Globus pallidus (tissue), 1 donor: ENCODE measurements at regions not wholly inside any gene's neighbourhood (a gene's known extent, or its start where the extent isn't known, plus 50 kb on each side); places are given as distances from the start of the nearest gene placed in this dataset.

Experiments used
- DNase-seq: peaks from one replicate; pipeline ENCODE4 v3.0.0-alpha.2; 2015; ENCODE audit warnings: low spot score

DNA sequence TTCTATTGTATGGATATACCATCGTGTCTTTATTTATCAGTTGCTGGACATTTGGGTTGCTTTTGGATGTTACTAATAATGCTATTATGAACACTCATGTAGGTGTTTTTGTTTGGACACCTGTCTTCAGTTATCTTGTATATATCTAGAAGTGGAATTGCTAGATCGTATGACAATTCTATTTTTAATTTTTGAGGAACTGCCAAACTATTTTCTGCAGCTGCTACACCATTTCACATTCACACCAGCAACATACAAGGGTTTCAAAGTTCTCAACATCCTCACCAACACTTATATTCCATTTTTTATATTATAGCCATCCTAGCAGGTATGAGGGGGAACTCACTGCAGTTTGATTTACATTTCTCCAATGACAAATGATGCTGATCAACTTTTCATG, 324.6 kb downstream of the CAAP1 start:
- no peak for DNase-seq

DNA sequence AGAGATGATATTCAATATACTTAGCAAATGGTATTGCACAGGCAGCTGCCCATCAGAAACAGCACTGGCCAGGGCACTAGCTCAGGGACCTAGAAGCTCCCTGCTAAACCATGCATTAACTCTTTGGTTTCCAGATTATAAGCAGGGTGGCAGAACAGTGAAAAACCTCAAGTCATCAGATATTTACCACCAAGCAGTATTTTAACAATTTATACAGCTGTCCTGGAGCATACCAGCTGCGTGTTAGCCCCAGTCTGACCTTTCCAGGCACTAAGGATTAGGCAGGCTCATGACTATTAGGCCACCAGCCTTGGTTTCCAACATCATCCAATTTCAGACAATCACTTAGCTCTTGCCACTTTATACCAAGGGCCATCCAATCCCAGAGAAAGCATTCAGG, 326.5 kb downstream of the CAAP1 start:
- no peak for DNase-seq

DNA sequence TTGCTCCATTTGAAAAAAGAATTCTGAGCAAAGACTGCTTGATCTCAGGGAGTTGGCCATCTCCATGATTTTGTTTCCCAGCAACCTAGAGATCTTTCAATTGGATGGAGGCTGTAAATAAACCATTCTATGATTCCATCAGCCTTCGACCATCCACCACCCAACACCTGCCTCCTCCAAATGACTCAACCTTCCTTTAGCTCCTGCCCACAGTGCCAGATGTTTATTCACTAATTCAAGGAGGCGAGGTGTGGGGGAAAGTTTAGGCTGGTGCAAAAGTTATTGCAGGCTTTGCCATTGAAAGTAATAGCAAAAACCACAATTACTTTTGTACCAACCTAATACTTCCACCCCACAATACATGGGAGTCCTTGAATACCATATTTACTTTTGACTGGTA, 327.5 kb downstream of the CAAP1 start:
- DNase-seq: no peak

DNA sequence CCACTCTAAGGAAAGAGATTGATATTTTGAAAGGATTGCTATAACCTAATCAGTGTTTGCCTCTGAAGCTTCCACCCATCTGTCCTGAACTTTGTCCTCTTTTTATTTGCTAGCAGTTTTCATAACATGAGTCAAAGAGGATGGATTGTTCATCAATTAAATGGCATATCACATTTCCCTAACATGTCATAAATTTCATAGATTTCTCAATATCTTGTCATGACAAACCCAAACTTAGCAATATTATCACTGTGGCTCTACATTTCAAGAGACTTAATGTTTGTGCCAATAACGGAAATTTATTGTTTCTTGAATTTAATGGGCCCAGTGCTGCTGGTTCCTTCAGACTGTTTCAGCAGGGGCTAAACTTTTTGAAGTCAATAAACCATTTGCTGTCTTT, 330.3 kb downstream of the CAAP1 start:
- no peak for DNase-seq

DNA sequence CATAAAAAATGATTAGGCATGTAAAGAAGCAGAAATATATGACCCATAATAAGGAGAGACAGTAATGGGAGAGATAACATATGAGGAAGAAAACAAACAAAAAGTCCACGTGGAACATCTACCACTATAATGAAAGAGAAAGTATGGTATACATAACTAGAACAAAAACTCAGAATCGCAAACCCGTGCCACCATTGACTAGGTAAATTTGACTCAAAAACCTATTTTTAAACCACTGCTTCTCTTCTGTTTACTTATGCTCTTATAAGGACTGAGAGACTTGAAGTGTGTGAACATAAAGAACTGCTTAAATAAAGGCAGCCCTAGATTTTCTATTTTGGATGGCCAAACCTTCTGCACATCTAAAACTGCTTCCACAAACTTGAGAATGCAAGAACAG, 330.7 kb downstream of the CAAP1 start:
- no peak for DNase-seq

DNA sequence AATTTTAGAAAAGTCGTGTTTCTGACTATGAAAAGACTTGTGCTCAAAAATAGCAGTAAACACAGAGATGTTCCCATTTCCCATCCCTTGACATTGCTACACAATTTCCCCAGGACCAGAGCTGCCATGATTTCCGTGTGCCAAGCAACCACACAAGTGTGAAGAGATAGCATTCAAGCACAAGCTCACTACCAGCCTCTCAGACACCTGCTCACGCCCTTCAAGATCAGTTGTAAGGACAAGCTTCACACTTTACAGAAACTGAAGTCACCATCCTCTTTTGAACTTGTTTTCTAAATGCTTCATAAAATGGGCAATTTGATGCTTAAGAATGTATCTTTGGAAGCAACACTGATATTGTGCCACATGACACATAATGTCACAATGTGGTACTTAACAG, 333.1 kb downstream of the CAAP1 start:
- DNase-seq: no peak

DNA sequence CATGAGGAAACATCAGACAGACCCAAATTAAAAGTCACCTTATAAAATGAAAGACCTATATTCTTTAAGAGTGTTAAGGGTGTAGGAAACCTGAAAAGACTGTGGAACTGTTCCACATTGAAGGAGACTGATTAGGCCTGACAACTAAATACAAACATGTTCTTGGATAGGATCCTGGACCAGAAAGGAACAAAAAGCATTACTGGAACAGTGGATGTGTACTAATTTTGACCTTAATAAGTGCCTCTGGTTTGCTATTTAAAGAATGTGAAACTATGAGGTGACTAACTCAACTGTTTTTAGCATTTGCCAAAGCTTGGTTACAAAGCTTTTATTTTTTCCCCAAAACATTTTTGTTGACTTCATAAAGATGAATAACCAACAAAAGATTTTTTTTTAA, 340.6 kb downstream of the CAAP1 start:
- DNase-seq: peak; percentile 21

DNA sequence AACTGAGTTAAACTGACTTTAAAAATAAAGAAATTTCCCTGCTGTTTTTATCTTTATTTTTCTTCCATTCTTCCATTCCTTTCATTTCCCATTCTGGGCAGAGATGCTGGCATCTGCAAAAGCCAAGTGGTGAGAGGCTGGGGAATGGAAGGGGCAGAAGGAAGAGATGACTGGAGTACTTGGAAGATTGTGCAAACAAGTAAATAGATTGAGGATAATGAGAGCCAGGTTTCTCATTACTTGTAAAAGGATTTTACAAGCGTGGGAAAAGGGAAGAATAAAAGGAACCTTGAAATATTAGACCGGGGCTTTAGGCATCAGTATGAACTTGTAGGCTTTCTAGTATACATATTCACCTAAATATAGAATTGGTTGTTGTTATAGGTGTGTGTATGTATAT, 341.2 kb downstream of the CAAP1 start:
- peak; percentile 31 for DNase-seq

DNA sequence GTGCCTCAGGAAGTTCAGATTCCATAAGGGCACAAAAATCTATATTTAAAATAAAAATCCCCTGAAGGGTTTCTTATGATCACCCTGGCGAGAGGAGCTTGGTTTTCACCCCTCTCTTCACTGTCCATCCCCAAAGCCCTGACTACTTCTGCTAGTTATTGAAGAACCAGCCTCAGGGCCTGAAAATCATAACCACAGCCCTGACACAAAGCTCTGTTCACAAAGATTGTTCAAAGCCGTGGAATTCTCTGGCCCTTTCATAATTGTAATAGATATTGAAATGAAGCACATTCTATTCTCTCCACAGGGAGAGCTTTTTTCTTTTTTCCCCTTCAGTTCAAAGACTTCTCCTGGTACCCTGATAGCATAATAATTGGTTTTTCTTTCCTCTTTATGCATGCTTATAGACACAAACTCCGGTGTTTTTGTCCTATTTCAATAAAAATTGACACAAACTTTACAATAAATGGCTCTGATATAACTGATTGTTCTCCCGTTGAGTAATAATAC, 343.8 kb downstream of the CAAP1 start:
- no peak for DNase-seq

DNA sequence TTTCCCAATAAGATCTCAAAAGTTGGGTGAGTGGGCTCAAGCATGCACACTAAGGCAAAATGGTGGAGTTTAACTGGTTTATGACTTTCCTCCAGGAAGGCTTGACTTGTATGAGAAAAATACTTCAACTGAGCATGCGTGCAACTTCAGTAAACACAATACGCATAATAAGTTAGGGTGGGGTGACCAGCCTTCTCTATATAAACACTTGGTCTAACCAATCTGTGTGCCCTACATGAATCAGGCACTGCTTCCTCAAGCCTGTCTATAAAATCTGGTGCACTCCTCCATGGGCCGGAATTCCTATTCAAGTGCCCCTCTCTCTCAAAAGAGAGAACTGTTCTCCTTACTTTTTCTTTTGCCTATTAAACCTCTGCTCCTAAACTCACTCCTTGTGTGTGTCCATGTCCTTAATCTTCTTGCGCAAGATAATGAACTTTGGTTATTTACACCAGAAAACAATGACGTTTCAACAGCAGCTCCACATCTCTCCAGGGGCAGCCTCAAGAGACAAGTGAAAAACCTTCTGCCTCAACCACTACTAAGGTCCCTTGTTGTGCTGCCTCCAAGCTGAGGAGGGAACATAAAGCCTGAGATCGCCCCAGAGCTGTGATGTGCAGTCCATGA, 352.6 kb downstream of the CAAP1 start:
- no peak for DNase-seq

DNA sequence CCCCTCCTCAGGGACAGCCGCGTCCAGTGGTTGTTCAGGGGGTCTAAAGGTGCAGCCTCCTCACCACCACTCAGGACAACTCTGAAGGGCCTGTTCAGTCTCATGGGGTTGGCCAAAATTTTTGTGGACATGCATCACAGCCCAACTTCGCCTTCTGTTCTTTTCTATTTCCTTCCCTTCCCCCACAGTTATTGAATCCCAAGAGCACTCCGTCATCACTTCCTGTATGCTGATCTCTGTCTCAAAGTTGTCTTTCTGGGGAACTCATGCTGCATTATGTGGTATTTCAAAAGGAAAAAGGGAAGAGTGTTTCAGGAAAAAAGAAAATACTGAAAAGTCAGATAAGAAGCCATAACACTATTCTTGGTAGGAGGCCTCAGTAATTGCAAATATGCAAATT, 355.4 kb downstream of the CAAP1 start:
- DNase-seq: no peak

DNA sequence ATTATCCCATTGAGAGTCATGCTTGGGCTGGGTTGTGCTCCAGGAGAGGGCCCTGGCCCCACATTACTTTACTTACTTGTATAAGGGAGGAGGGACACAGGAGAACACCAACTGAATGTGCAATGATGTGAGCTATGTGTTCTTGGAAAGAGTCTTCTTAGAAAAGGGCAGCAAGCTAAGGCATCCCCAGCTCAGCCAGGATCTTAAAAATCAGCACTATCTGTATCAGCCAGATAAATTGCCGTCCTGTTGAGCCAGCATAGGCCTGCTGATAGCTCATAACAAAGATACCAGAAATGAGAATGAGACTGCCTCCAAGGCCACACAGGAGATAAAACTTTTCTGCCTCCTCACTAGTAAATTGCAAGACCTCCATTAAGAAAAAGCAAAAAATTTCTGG, 357.5 kb downstream of the CAAP1 start:
- DNase-seq: no peak

DNA sequence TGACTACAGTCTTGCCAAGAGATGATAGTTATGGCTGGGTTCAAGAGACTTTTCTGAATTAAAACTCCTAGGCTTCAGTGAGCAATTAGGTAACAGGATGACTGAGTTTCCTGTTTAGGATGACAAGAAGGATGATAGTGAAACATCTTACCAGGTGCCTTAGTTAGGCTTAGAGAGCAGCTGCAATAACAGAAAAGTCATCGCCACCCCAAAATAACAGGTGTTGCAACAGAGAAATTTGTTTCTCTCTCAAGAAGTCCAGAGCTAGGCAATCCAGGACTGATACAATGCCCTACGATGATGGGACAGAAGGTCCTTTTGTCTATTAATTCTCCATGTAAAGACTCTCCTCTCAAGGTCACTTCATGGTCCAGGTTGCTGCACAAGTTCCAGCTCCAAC, 361.8 kb downstream of the CAAP1 start:
- no peak for DNase-seq

DNA sequence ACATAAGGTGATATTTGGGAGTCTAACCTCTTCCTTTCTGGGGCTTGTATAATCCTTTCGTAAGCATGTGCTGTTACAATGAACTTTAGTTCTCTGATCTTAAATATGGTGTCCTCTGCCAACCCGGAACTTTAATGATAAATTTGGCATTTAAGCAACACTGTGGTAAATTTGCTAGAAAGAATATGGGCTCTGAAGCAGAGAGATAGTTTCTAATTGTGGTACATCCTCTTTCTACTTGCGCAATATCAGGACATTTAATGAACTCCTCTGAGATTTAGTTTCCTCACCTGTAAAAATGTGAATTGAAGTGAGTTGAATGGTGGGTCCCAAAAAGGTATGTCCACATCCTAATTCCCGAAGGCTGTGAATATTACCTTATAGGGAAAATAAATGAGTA, 364.7 kb downstream of the CAAP1 start:
- no peak for DNase-seq

DNA sequence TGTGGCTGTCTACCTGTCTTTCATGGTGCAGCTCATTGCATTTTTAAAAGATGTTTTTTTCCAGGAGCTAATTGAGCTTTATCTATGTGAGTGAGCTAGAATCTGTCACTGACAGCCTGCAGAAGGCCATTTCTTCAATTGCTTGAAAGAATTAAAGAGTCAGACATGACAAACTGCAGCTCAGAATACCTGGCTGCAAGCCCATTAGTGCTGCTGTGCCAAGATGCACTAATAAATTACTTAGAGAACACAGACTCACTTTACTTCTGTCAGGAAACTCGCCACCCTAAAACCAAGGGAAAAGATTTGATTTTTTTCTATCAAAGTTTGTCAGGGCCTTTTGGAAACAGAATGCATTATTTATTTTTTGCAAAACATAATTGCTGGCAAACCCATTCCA, 368.3 kb downstream of the CAAP1 start:
- DNase-seq: peak; percentile 26

DNA sequence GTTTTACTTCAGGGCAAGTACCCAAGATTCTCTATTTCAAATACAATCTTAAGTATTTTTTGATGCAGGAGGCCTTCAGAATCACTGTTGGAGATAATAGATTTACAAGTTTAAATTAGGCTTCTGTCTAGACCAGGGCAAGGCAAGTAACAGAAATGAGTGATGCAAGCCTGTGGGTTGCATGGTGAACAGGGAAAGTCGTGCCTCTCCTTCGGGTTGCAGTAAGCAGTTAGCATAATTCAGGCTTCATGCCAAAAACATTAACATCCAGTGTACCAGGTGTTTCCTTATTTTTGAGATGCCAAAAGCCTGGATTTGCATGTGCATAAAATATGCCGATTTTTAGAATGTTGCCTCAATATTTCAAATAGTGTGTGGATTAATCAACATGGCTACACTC, 369.0 kb downstream of the CAAP1 start:
- DNase-seq: no peak

DNA sequence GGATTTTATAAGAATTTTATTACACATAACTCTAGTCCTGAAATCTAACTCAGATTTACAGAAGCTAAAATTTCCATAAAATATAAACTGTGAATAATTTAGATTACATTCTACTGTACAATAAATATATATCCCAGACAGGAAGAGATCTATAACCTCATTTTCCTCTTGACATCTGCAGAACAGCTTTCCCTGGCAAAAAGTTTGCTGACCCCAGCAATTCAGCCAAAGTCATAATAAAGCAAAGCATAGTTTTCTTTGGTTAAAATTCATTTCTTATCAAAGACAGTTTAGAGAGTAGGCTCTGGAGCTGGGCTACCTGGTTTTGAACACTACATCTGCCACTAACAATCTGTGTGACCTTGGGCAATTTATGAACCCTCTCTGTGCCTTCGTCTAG, 372.5 kb downstream of the CAAP1 start:
- DNase-seq: no peak

DNA sequence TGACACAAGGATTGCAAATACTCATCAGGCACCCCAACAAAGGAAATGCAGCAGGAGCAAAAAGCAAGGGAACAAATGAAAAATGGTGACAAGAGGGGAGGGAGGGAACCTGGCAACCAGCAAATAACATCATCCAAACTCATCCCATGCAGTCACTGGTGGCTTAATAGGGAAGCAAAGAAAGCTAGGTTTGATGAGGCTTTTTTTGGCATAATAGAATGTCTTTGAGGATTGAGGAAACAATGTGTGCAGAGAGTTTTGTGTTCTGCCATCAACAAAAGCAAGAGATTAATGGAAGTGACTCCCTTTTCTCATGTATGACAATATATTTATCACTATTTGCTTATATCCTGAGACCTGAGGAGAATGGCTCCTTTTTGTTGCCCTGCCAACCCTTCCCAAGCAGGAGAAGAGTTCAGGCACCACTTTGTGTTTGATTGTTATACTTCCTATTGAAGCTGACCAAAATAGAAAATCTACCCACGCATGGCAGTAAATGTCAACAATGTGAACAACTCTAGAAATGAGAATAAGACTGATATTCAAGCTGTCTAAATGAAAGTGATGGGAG, 375.7 kb downstream of the CAAP1 start:
- no peak for DNase-seq

DNA sequence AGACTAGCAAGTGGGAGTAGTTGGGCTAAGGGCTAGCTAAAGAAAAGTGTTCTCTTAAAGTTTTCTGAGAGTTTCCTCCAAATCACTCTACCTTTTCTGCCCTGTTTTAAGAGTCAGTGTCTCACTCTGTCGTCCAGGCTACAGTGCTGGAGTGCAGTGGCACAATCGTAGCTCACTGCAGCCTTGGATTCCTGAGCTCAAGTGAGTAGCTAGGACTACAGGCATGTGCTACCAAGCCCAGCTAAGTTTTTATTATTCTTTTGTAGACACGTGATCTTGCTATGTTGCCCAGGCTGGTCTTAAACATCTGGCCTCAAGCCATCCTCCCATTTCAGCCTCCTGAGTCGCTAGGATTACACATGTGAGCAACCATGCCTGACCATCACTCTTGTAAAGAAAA, 378.9 kb downstream of the CAAP1 start:
- DNase-seq: no peak

DNA sequence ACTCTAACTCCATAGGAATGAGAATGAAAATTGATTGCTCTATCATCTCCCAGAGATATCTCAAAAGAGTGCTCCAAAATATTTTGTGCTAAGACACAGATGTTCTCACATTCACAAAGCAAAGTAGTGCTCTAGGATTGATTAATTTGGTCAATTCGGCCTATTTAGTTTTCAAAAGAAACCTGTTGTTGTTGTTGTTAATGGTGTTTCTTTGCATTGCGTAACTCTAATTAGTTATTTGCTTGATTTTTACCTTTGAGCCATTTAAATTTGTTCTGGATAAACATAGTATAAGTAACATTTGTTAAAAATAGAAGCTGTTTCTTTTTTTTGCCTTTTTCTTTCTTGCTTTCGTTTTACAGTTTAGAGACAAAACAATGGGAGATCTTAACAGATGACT, 382.5 kb downstream of the CAAP1 start:
- DNase-seq: no peak

DNA sequence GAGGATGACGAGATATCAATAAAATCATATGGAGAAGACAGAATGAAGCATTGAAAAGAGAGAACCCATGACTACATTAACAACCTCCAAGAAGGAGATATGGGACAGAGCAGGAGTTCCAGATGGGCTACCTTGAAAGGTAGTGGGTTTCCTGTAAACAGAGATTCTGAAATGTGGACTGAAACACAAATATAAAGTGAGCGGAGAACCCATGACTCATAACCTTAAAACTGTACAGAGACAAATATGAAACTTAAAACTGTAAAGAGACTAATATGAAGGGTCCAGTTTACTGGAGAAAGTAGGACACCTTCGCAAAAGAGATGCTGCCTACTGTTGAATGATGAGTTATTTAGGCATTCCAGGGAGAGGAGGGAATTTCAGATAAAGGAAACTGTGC, 383.7 kb downstream of the CAAP1 start:
- DNase-seq: no peak

DNA sequence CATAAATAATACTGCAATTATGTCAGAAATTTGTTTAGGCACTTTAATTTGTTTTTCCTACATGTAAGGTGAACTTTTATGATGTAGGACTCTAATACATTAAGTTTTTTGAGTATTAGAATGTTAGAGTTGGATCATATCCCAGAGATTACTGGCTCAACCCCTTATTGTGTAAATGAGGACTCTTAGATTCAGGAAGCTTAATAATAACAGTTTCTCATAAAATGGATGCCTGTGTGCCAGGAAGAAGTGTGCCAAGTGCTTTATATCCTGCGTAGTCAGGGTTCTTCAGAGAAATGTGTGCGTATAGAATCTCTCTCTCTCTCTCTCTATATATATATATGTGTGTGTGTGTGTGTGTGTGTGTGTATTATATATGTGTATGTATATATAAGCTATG, 388.5 kb downstream of the CAAP1 start:
- no peak for DNase-seq

DNA sequence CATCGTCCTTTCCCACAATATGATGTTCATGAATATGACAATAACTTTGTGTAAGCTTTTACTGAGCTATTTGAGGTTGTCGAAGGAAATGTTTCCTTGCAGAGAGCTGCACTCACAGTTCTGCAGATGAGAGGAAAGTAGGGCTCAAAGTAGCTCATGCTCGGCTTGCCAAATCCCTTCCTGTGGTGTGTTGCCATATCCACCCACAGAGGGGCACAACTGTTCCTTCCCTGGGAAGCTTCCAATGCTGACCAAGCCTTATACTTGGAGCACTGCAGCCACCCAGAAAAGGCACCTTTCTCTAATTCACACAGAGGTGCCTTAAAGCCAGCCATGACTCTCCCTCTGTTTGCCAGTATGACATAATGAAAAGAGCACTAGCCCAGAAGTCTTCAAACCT, 390.3 kb downstream of the CAAP1 start:
- peak; percentile 3 for DNase-seq

DNA sequence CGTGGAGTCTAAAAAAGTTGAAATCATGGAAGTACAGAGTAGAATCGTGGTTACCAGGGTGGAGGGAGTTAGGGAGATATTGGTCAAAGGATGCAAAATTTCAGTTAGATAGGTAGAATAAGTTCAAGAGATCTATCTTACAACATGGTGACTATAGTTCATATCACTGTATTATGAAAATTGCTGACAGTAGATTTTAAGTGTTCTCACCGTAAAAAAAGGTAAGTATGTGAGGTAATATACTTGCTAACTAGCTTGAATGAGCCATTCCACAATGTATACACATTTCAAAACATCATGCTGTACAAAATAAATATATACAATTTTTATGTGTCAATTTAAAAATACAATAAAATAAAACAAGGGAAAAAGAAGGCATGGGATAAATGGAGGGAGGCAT, 392.1 kb downstream of the CAAP1 start:
- no peak for DNase-seq
